Kidney (tissue), 13 donors: ENCODE measurements at regions not wholly inside any gene's neighbourhood (a gene's known extent, or its start where the extent isn't known, plus 50 kb on each side); places are given as distances from the start of the nearest gene placed in this dataset.

ENCODE experiments used
- DNase-seq, 5 donors: peaks; one replicate each; pipeline ENCODE4 v3.0.0-alpha.2; 2013 to 2020
- FAIRE-seq: peaks from 2 replicates; lab custom pipeline; 2012; peaks lifted over from hg19 to GRCh38; lab: Jason Lieb, UNC
- H3K27ac ChIP-seq, 2 donors: one replicate each; pipeline ENCODE4 v1.7.0; 2013; ENCODE audit warnings: low read depth in 2 of 2, low read length in 2 of 2, inconsistent platforms in 1 of 2
- H3K27me3 ChIP-seq: one replicate; pipeline ENCODE4 v1.7.1; 2013; ENCODE audit warnings: low read length, inconsistent platforms; ENCODE audit not compliant: control insufficient read depth, insufficient read depth
- H3K36me3 ChIP-seq, 3 donors: one replicate each; pipeline versions ENCODE4 v1.7.0 to v1.7.1; 2013; ENCODE audit warnings: low read length in 3 of 3, control low read depth in 1 of 3, inconsistent platforms in 1 of 3; ENCODE audit not compliant: insufficient read depth in 3 of 3, control insufficient read depth in 2 of 3
- H3K4me1 ChIP-seq, 3 donors: one replicate each; pipeline versions ENCODE4 v1.7.0 to v1.7.1; 2013; ENCODE audit warnings: low read length in 3 of 3, inconsistent platforms in 1 of 3, low read depth in 1 of 3; ENCODE audit not compliant: control insufficient read depth in 2 of 3, insufficient read depth in 2 of 3
- H3K4me3 ChIP-seq, 3 donors: one replicate each; pipeline versions ENCODE4 v1.7.0 to v1.8.1; 2013; ENCODE audit warnings: low read length in 3 of 3, control low read depth in 1 of 3, inconsistent platforms in 1 of 3
- H3K9ac ChIP-seq, 3 donors: one replicate each; pipeline versions ENCODE4 v1.7.0 to v1.7.1; 2013; ENCODE audit warnings: low read length in 3 of 3, control low read depth in 1 of 3, inconsistent platforms in 1 of 3
- H3K9me3 ChIP-seq, 3 donors: one replicate each; pipeline versions ENCODE4 v1.7.0 to v1.7.1; 2013; ENCODE audit warnings: low read length in 3 of 3, control low read depth in 1 of 3, inconsistent platforms in 1 of 3; ENCODE audit not compliant: control insufficient read depth in 2 of 3, insufficient read depth in 1 of 3
- CTCF ChIP-seq: IDR thresholded peaks from 3 replicates; pipeline ENCODE4 v1.5.1; 2012; ENCODE audit warnings: mild to moderate bottlenecking, moderate library complexity, borderline replicate concordance; ENCODE audit not compliant: insufficient read depth; ENCODE audit errors: extremely low read depth
- intact Hi-C: fragments of 100-400 bp; cut with DNase I; formaldehyde crosslinking; loops from one replicate; pipeline ENCODE4 v1.11.1; 2022
- donor health status: control.
- donor health status: control.
- donor health status: control.
- donor health status: control.
- donor health status: control.
- donor health status: DM: yes; HTN: yes; CAD: no.
- donor health status: Normal renal cell carcinoma (clear cell type).

GRCh38 chr3:177530908-177531307 is 333.6 kb upstream of the TBL1XR1 start:
- H3K4me1 ChIP-seq, result peaks cover 0 to 14% (median 12%) of the 10 kb centered on the region in 3 donors
- intact Hi-C loops, result no loop called here
- H3K9ac ChIP-seq, result no peak overlapping the region
- DNase-seq (no peak), FAIRE-seq (no peak)
- no peak overlapping the region for H3K27ac ChIP-seq
- no peaks in the 10 kb centered on the region for H3K9me3 ChIP-seq
- H3K36me3 ChIP-seq, result no peaks in the 10 kb centered on the region
- no peak for TF ChIP-seq CTCF
- no peak overlapping the region for H3K4me3 ChIP-seq
- no peaks in the 10 kb centered on the region for H3K27me3 ChIP-seq

- FAIRE-seq, result no peak
- Histone ChIP-seq H3K9me3 (no peaks in the 10 kb centered on the region), H3K36me3 (no peaks in the 10 kb centered on the region), H3K4me1 (peaks cover 0 to 13% (median 9%) of the 10 kb centered on the region in 3 donors), H3K9ac (no peak overlapping the region), H3K4me3 (no peak overlapping the region), H3K27ac (no peak overlapping the region), H3K27me3 (no peaks in the 10 kb centered on the region)
- DNase-seq, result no peak
- no peak for TF ChIP-seq CTCF
- intact Hi-C loops, result no loop called here
These were observed 339.6 kb upstream of the TBL1XR1 start for GRCh38 chr3:177536873-177537272.

- intact Hi-C loops, result no loop called here
These were observed 340.3 kb upstream of the TBL1XR1 start for GRCh38 chr3:177537612-177538011.

More at GRCh38 chr3:177537612-177538011, 340.3 kb upstream of the TBL1XR1 start:
- DNase-seq, result no peak
- H3K27me3 ChIP-seq, result no peaks in the 10 kb centered on the region
- TF ChIP-seq CTCF, result no peak
- no peak for FAIRE-seq
- no peaks in the 10 kb centered on the region for H3K36me3 ChIP-seq
- no peak overlapping the region for H3K9ac ChIP-seq
- H3K4me1 ChIP-seq, result peaks cover 0 to 13% (median 9%) of the 10 kb centered on the region in 3 donors
- no peak overlapping the region for H3K4me3 ChIP-seq
- H3K27ac ChIP-seq, result no peak overlapping the region
- H3K9me3 ChIP-seq, result no peaks in the 10 kb centered on the region
